Stimulated activated naive CD4-positive, alpha-beta T cell (primary cell): ENCODE measurements at regions not wholly inside any gene's neighbourhood (a gene's known extent, or its start where the extent isn't known, plus 50 kb on each side); places are given as distances from the start of the nearest gene placed in this dataset.

Experiments
- DNase-seq, 6 experiments: peaks; one replicate each; lab custom pipeline; 2025; lab: John Stamatoyannopoulos, UW

- no peak for DNase-seq
These were observed 233.1 kb downstream of the BCAS1 start for GRCh38 chr20:53837126-53837826.

- no peak for DNase-seq
These were observed 235.6 kb downstream of the BCAS1 start for GRCh38 chr20:53834749-53835148.

- peak in 1 of 6 experiments; percentile 0 for DNase-seq
These were observed 236.3 kb downstream of the BCAS1 start for GRCh38 chr20:53834062-53834442.

GRCh38 chr20:53833333-53834061 is 236.9 kb downstream of the BCAS1 start:
- DNase-seq = no peak

GRCh38 chr20:53832499-53832898 is 237.9 kb downstream of the BCAS1 start:
- no peak for DNase-seq

GRCh38 chr20:53831812-53832211 is 238.2 kb upstream of the ZNF217 start:
- no peak for DNase-seq

GRCh38 chr20:53831228-53831627 is 237.6 kb upstream of the ZNF217 start:
- no peak for DNase-seq

GRCh38 chr20:53829724-53830521 is 236.3 kb upstream of the ZNF217 start:
- DNase-seq = peak in 2 of 6 experiments; percentile 21 to 34

- DNase-seq = no peak
These were observed 235.7 kb upstream of the ZNF217 start for GRCh38 chr20:53829255-53829723.

- DNase-seq = no peak
These were observed 235.1 kb upstream of the ZNF217 start for GRCh38 chr20:53828682-53829254.

- DNase-seq = no peak
These were observed 234.5 kb upstream of the ZNF217 start for GRCh38 chr20:53828088-53828681.

- DNase-seq = no peak
These were observed 233.9 kb upstream of the ZNF217 start for GRCh38 chr20:53827292-53828087.

- no peak for DNase-seq
These were observed 233.1 kb upstream of the ZNF217 start for GRCh38 chr20:53826597-53827291.

- no peak for DNase-seq
These were observed 232.5 kb upstream of the ZNF217 start for GRCh38 chr20:53826090-53826489.

GRCh38 chr20:53825282-53825681 is 231.6 kb upstream of the ZNF217 start:
- DNase-seq = no peak

- no peak for DNase-seq
These were observed 231.1 kb upstream of the ZNF217 start for GRCh38 chr20:53824779-53825178.

- DNase-seq = no peak
These were observed 229.6 kb upstream of the ZNF217 start for GRCh38 chr20:53823121-53823764.

GRCh38 chr20:53822534-53822933 is 228.9 kb upstream of the ZNF217 start:
- DNase-seq = no peak

- DNase-seq = no peak
These were observed 226.4 kb upstream of the ZNF217 start for GRCh38 chr20:53819973-53820451.
